ENCODE measurements at regions not wholly inside any gene's neighbourhood (a gene's known extent, or its start where the extent isn't known, plus 50 kb on each side); places are given as distances from the start of the nearest gene placed in this dataset.
A peak's percentile ranks its signal among the peaks of the same experiment; 100 is the strongest.

DNA sequence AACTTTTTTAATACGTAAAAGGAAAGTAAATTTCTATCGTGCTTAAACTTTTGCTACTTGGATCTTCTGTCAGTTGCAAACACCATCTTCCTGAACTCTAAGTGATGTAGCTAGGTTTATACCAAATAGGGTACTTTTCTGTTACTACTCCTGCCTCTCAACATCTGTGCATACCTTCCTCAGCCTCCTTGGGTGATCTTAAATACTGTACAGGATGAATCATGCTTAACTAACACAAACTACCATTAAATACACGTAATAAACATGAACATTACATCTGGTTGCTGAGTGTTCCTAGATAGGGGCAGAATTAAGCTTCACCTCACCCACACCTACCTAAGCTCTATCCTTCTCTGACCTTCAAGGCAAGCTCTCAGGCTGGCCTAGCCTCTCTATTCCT is 398.0 kb downstream of the TXNL1 start:
- Histone ChIP-seq H3K27me3 (replicated peaks; ENCODE audit: insufficient read depth, low read length) (no peaks in the 10 kb centered on the region), H3K4me3 (ENCODE audit: low read length) (no peak overlapping the region), H3K9me2 (replicated peaks; ENCODE audit: insufficient read depth, low read length) (no peaks in the 10 kb centered on the region), H3K4me2 (ENCODE audit: low read depth, low read length) (no peak overlapping the region), H2AFZ (ENCODE audit: low read length) (no peak overlapping the region), H3K9ac (ENCODE audit: low read length) (no peak overlapping the region), H3K79me2 (ENCODE audit: low read length) (no peaks in the 10 kb centered on the region), H3F3A (ENCODE audit: insufficient read depth, low read length) (no peaks in the 10 kb centered on the region), H3K9me3 (replicated peaks; ENCODE audit: insufficient read depth, low read length) (no peaks in the 10 kb centered on the region), H4K20me1 (ENCODE audit: insufficient read depth, low read length) (no peaks in the 10 kb centered on the region), H3K36me3 (replicated peaks; ENCODE audit: insufficient read depth, low read length) (no peaks in the 10 kb centered on the region), H3K27ac (ENCODE audit: low read length) (no peak overlapping the region), H3K4me1 (ENCODE audit: low read length) (peaks cover 5% of the 10 kb centered on the region; the same call in 1 of the 2 replicates)
- TF ChIP-seq EZH2phosphoT487 (IDR thresholded peaks at IDR 0.05; ENCODE audit: low read length) (no peak), EZH2 (optimal IDR thresholded peaks at IDR 0.05; ENCODE audit: low read depth, low read length) (no peak)
- TF ChIP-seq, protein P1, sequence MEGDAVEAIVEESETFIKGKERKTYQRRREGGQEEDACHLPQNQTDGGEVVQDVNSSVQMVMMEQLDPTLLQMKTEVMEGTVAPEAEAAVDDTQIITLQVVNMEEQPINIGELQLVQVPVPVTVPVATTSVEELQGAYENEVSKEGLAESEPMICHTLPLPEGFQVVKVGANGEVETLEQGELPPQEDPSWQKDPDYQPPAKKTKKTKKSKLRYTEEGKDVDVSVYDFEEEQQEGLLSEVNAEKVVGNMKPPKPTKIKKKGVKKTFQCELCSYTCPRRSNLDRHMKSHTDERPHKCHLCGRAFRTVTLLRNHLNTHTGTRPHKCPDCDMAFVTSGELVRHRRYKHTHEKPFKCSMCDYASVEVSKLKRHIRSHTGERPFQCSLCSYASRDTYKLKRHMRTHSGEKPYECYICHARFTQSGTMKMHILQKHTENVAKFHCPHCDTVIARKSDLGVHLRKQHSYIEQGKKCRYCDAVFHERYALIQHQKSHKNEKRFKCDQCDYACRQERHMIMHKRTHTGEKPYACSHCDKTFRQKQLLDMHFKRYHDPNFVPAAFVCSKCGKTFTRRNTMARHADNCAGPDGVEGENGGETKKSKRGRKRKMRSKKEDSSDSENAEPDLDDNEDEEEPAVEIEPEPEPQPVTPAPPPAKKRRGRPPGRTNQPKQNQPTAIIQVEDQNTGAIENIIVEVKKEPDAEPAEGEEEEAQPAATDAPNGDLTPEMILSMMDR (IDR thresholded peaks at IDR 0.05; ENCODE audit: low read length), result no peak
- DNase-seq, result no peak

DNA sequence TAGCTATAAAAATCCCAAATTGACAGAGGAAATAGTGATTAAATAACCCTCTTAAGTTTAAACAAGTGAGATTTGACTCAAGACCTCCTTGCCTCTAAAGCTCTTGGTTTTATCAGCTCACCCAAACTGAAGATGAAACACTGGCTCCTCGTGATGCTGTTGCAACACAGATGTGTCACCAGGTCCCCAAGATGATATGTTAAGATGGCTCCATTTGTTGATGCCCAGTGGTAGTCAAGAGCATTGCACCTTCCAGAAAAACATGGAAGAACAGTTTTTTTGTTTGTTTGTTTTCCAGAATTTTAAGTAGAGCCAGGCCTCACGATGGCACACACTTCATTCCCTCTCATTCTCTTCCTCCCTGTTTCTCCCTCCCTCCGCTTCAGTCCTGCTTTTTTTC is 399.8 kb downstream of the TXNL1 start:
- DNase-seq, result no peak
- Histone ChIP-seq H2AFZ (ENCODE audit: low read length) (no peak overlapping the region), H3F3A (ENCODE audit: insufficient read depth, low read length) (no peaks in the 10 kb centered on the region), H3K79me2 (ENCODE audit: low read length) (no peaks in the 10 kb centered on the region), H3K9me3 (replicated peaks; ENCODE audit: insufficient read depth, low read length) (no peaks in the 10 kb centered on the region), H3K27ac (ENCODE audit: low read length) (no peak overlapping the region), H3K4me3 (ENCODE audit: low read length) (no peak overlapping the region), H3K36me3 (replicated peaks; ENCODE audit: insufficient read depth, low read length) (no peaks in the 10 kb centered on the region), H3K27me3 (replicated peaks; ENCODE audit: insufficient read depth, low read length) (no peaks in the 10 kb centered on the region), H3K4me1 (ENCODE audit: low read length) (peaks cover 9% of the 10 kb centered on the region; the same call in 1 of the 2 replicates), H4K20me1 (ENCODE audit: insufficient read depth, low read length) (no peaks in the 10 kb centered on the region), H3K9ac (ENCODE audit: low read length) (no peak overlapping the region), H3K9me2 (replicated peaks; ENCODE audit: insufficient read depth, low read length) (no peaks in the 10 kb centered on the region), H3K4me2 (ENCODE audit: low read depth, low read length) (no peak overlapping the region)
- TF ChIP-seq, protein P1 (IDR thresholded peaks at IDR 0.05; ENCODE audit: low read length), result peak; percentile 13; the same call in 1 of the 2 replicates
- TF ChIP-seq EZH2 (optimal IDR thresholded peaks at IDR 0.05; ENCODE audit: low read depth, low read length) (no peak), EZH2phosphoT487 (IDR thresholded peaks at IDR 0.05; ENCODE audit: low read length) (no peak)

DNA sequence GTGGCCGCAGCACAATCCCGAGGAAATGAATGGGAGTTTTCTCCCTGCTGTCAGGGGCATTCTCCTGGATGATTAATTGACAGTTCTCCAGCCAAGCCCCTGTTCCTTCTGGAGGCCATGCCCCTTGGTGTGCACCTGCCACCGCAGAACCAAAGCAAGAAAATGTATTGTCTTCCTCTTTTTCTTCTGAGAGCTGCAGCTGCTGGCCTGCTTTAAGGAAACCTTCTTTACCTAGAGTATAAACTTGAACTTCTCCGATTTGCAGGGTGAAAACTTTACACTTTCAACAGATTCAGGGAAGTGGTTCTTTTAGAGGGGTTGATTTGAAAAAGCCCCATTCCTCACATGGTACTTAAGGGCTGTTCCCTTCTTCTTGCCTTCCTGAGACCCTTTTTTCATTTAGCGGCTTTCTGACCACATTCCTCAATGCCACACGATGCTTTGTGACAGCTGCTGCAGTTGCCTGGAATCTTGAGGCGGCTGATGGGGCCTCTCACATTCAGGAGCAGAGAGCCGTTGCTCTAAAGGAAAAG is 402.8 kb downstream of the TXNL1 start:
- H3K4me3 ChIP-seq (ENCODE audit: low read length), result no peak overlapping the region
- no peaks in the 10 kb centered on the region for H3K79me2 ChIP-seq (ENCODE audit: low read length)
- peak overlapping the region; percentile 37; the same call in 1 of the 2 replicates for H3K27ac ChIP-seq (ENCODE audit: low read length)
- H3K9me3 ChIP-seq (replicated peaks; ENCODE audit: insufficient read depth, low read length), result no peaks in the 10 kb centered on the region
- peak overlapping the region; percentile 26; the same call in 1 of the 2 replicates for H3K4me2 ChIP-seq (ENCODE audit: low read depth, low read length)
- no peaks in the 10 kb centered on the region for H3K36me3 ChIP-seq (replicated peaks; ENCODE audit: insufficient read depth, low read length)
- no peaks in the 10 kb centered on the region for H3F3A ChIP-seq (ENCODE audit: insufficient read depth, low read length)
- H2AFZ ChIP-seq (ENCODE audit: low read length), result peak overlapping the region; percentile 28; the same call in 1 of the 2 replicates
- H4K20me1 ChIP-seq (ENCODE audit: insufficient read depth, low read length), result no peaks in the 10 kb centered on the region
- TF ChIP-seq EZH2phosphoT487 (IDR thresholded peaks at IDR 0.05; ENCODE audit: low read length), result no peak
- TF ChIP-seq EZH2 (optimal IDR thresholded peaks at IDR 0.05; ENCODE audit: low read depth, low read length), result no peak
- TF ChIP-seq, protein P1 (IDR thresholded peaks at IDR 0.05; ENCODE audit: low read length), result no peak
- peak; percentile 20 for DNase-seq
- H3K9ac ChIP-seq (ENCODE audit: low read length), result no peak overlapping the region
- no peaks in the 10 kb centered on the region for H3K9me2 ChIP-seq (replicated peaks; ENCODE audit: insufficient read depth, low read length)
- H3K4me1 ChIP-seq (ENCODE audit: low read length), result peaks cover 9% of the 10 kb centered on the region; the same call in 1 of the 2 replicates
- no peaks in the 10 kb centered on the region for H3K27me3 ChIP-seq (replicated peaks; ENCODE audit: insufficient read depth, low read length)

Measured in MM.1S (cell line).